H1 (cell line): ENCODE measurements at regions not wholly inside any gene's neighbourhood (a gene's known extent, or its start where the extent isn't known, plus 50 kb on each side); places are given as distances from the start of the nearest gene placed in this dataset.

Source experiments
- CTCF ChIA-PET: fragments of 300-600 bp; sonication (Branson Sonifier 250); formaldehyde crosslinking; loops from one replicate; lab custom pipeline; 2021; ENCODE audit not compliant: partially characterized antibody; lab: Charles Lee
- POLR2A ChIA-PET: fragments of 300-600 bp; sonication (Branson Sonifier 250); formaldehyde crosslinking; loops from one replicate; lab custom pipeline; 2021; ENCODE audit warnings: inconsistent platforms; ENCODE audit not compliant: partially characterized antibody; lab: Charles Lee
- DNase-seq, 2 experiments: peaks; one replicate each; pipeline versions ENCODE4 v3.0.0 to v3.0.0-alpha.2; 2010 to 2022; ENCODE audit warnings: low spot score in 2 of 2, low read depth in 1 of 2, mixed read lengths in 1 of 2
- FAIRE-seq: peaks from 2 replicates; lab custom pipeline; 2011; peaks lifted over from hg19 to GRCh38; lab: Jason Lieb, UNC
- H2AFZ ChIP-seq: 2 replicates; pipeline ENCODE4 v1.8.1; 2012; ENCODE audit warnings: low read length, inconsistent platforms
- H2AK5ac ChIP-seq: 2 replicates; pipeline ENCODE4 v1.6.1; 2013; ENCODE audit warnings: low read depth, low read length
- H2BK120ac ChIP-seq: replicated peaks from 2 replicates; pipeline ENCODE3; 2013; ENCODE audit warnings: low read depth, low read length, inconsistent platforms
- H2BK12ac ChIP-seq: 2 replicates; pipeline ENCODE4 v1.6.1; 2013; ENCODE audit warnings: low read depth, low read length
- H2BK15ac ChIP-seq: 2 replicates; pipeline ENCODE4 v1.6.1; 2013; ENCODE audit warnings: low read length
- H2BK20ac ChIP-seq: 2 replicates; pipeline ENCODE4 v1.6.1; 2013; ENCODE audit warnings: low read length
- H2BK5ac ChIP-seq: 2 replicates; pipeline ENCODE4 v1.6.1; 2013; ENCODE audit warnings: low read depth, low read length
- H3K14ac ChIP-seq: 2 replicates; pipeline ENCODE4 v1.6.1; 2013; ENCODE audit warnings: inconsistent platforms; ENCODE audit not compliant: insufficient read length
- H3K18ac ChIP-seq: 2 replicates; pipeline ENCODE4 v1.6.1; 2013; ENCODE audit warnings: low read length; ENCODE audit errors: extremely low read depth
- H3K23ac ChIP-seq: 2 replicates; pipeline ENCODE4 v1.6.1; 2013; ENCODE audit warnings: inconsistent platforms; ENCODE audit not compliant: insufficient read length
- H3K23me2 ChIP-seq: 2 replicates; pipeline ENCODE4 v1.6.1; 2013; ENCODE audit warnings: low read depth, low read length
- H3K27ac ChIP-seq: 2 replicates; pipeline ENCODE4 v1.6.1; 2011; ENCODE audit warnings: low read depth, low read length, inconsistent platforms
- H3K27me3 ChIP-seq, 4 experiments: replicated peaks in 1 of 4; 1 replicate in 1 of 4; 2 replicates in 3 of 4; pipeline versions ENCODE4 v1.6.1 to v1.8.1; 2011 to 2013; ENCODE audit warnings: low read length in 3 of 4, mild to moderate bottlenecking in 3 of 4, inconsistent platforms in 2 of 4, mixed read lengths in 2 of 4, moderate library complexity in 1 of 4; ENCODE audit not compliant: control insufficient read depth in 3 of 4, insufficient read depth in 3 of 4; ENCODE audit errors: extremely low read depth in 1 of 4
- H3K36me3 ChIP-seq, 4 experiments: 2 replicates each; pipeline versions ENCODE4 v1.6.1 to v1.8.1; 2011 to 2013; ENCODE audit warnings: mild to moderate bottlenecking in 4 of 4, low read length in 3 of 4, moderate library complexity in 2 of 4, control low read depth in 1 of 4, inconsistent platforms in 1 of 4; ENCODE audit not compliant: insufficient read depth in 4 of 4, control insufficient read depth in 2 of 4
- H3K4ac ChIP-seq: replicated peaks from 2 replicates; pipeline ENCODE3; 2013; ENCODE audit warnings: low read length, low read depth, mixed read lengths, inconsistent platforms; ENCODE audit not compliant: insufficient read length
- H3K4me1 ChIP-seq, 4 experiments: replicated peaks in 1 of 4; 1 replicate in 1 of 4; 2 replicates in 3 of 4; pipeline versions ENCODE4 v1.6.1 to v1.8.1; 2011 to 2013; ENCODE audit warnings: low read length in 3 of 4, inconsistent platforms in 2 of 4, mixed read lengths in 1 of 4; ENCODE audit not compliant: insufficient read depth in 4 of 4, control insufficient read depth in 3 of 4
- H3K4me2 ChIP-seq, 2 experiments: 2 replicates each; pipeline versions ENCODE4 v1.6.1 to v1.8.1; 2011 to 2013; ENCODE audit warnings: low read depth in 2 of 2, low read length in 2 of 2, control low read depth in 1 of 2, inconsistent platforms in 1 of 2, mild to moderate bottlenecking in 1 of 2; ENCODE audit not compliant: insufficient read depth in 1 of 2
- H3K4me3 ChIP-seq, 4 experiments: fragments of 200-600, 300-600 bp in 1 of 4; sonication (generic), shearing (Covaris generic), sonication (Bioruptor Twin) in 1 of 4; 2 replicates each; pipeline versions ENCODE4 v1.5.1 to v1.8.1; 2011 to 2016; ENCODE audit warnings: low read length in 4 of 4, low read depth in 3 of 4, control low read depth in 2 of 4, inconsistent platforms in 2 of 4, mild to moderate bottlenecking in 2 of 4, mixed read lengths in 1 of 4, moderate library complexity in 1 of 4; ENCODE audit not compliant: insufficient read depth in 2 of 4; ENCODE audit errors: extremely low read depth in 1 of 4
- H3K56ac ChIP-seq: replicated peaks from 2 replicates; pipeline ENCODE3; 2013; ENCODE audit warnings: low read depth, mild to moderate bottlenecking, mixed read lengths, low read length, inconsistent platforms; ENCODE audit not compliant: insufficient read length
- H3K79me1 ChIP-seq: 2 replicates; pipeline ENCODE4 v1.6.1; 2013; ENCODE audit warnings: low read depth, low read length, control low read depth
- H3K79me2 ChIP-seq, 2 experiments: 2 replicates each; pipeline versions ENCODE4 v1.6.1 to v1.8.1; 2012 to 2013; ENCODE audit warnings: low read length in 2 of 2, mild to moderate bottlenecking in 2 of 2, inconsistent platforms in 1 of 2; ENCODE audit not compliant: insufficient read depth in 2 of 2, control insufficient read depth in 1 of 2
- H3K9ac ChIP-seq, 4 experiments: replicated peaks in 1 of 4; 1 replicate in 1 of 4; 2 replicates in 3 of 4; pipeline versions ENCODE4 v1.6.1 to v1.8.1; 2011 to 2013; ENCODE audit warnings: low read depth in 3 of 4, low read length in 3 of 4, control low read depth in 2 of 4, mild to moderate bottlenecking in 2 of 4, moderate library complexity in 2 of 4, inconsistent platforms in 1 of 4; ENCODE audit errors: extremely low read depth in 1 of 4
- H3K9me3 ChIP-seq, 2 experiments: 2 replicates each; pipeline versions ENCODE4 v1.6.1 to v1.8.1; 2012 to 2013; ENCODE audit warnings: mild to moderate bottlenecking in 2 of 2, moderate library complexity in 2 of 2, control low read depth in 1 of 2, inconsistent platforms in 1 of 2, low read depth in 1 of 2, low read length in 1 of 2, mixed read lengths in 1 of 2; ENCODE audit not compliant: insufficient read depth in 2 of 2
- H4K20me1 ChIP-seq, 2 experiments: replicated peaks in 1 of 2; 2 replicates each; pipeline versions ENCODE3 to v1.8.1; 2011 to 2013; ENCODE audit warnings: inconsistent platforms in 2 of 2, low read length in 2 of 2, mild to moderate bottlenecking in 1 of 2; ENCODE audit not compliant: insufficient read depth in 2 of 2, control insufficient read depth in 1 of 2
- H4K5ac ChIP-seq: 2 replicates; pipeline ENCODE4 v1.6.1; 2013; ENCODE audit warnings: low read length, low read depth, mixed read lengths, inconsistent platforms; ENCODE audit not compliant: insufficient read length
- H4K8ac ChIP-seq: 2 replicates; pipeline ENCODE4 v1.8.0; 2013; ENCODE audit warnings: mild to moderate bottlenecking, moderate library complexity, low read length, inconsistent platforms; ENCODE audit not compliant: insufficient read depth; ENCODE audit errors: extremely low read depth
- H4K91ac ChIP-seq: replicated peaks from 2 replicates; pipeline ENCODE3; 2013; ENCODE audit warnings: low read length, mixed read lengths, inconsistent platforms; ENCODE audit not compliant: insufficient read length
- CBX8 ChIP-seq: fragments of 300-800, 300-1000 bp; sonication (generic); IDR thresholded peaks from 2 replicates; pipeline ENCODE4 v1.7.1; 2016; ENCODE audit warnings: low read depth, low read length, borderline replicate concordance
- CTCF ChIP-seq, 3 experiments: IDR thresholded peaks; 1 replicate in 2 of 3; 2 replicates in 1 of 3; pipeline versions ENCODE4 v1.5.1 to v1.6.1; 2011; ENCODE audit warnings: low read length in 3 of 3, mild to moderate bottlenecking in 3 of 3, inconsistent platforms in 2 of 3, low read depth in 1 of 3, moderate library complexity in 1 of 3; ENCODE audit not compliant: insufficient read depth in 1 of 3; ENCODE audit errors: control extremely low read depth in 1 of 3
- E2F6 ChIP-seq: IDR thresholded peaks from 2 replicates; pipeline ENCODE4 v1.6.1; 2012; ENCODE audit warnings: inconsistent platforms
- FOSL1 ChIP-seq: IDR thresholded peaks from 2 replicates; pipeline ENCODE4 v1.6.1; 2011; ENCODE audit warnings: mild to moderate bottlenecking, low read depth, low read length, moderate library complexity; ENCODE audit not compliant: insufficient read depth
- MAX ChIP-seq: IDR thresholded peaks from 2 replicates; pipeline ENCODE4 v1.6.1; 2012; ENCODE audit warnings: inconsistent platforms
- PHF8 ChIP-seq: fragments of 200-600 bp; sonication (generic); conservative IDR thresholded peaks from 2 replicates; pipeline ENCODE4 v1.7.1; 2012; ENCODE audit warnings: low read depth, mild to moderate bottlenecking, inconsistent platforms, low read length, moderate library complexity
- RXRA ChIP-seq: IDR thresholded peaks from 2 replicates; pipeline ENCODE4 v1.6.1; 2011; ENCODE audit warnings: low read depth, mild to moderate bottlenecking, low read length, moderate library complexity; ENCODE audit not compliant: insufficient read depth
- SIX5 ChIP-seq: IDR thresholded peaks from 2 replicates; pipeline ENCODE4 v1.6.1; 2011; ENCODE audit warnings: mild to moderate bottlenecking, low read depth, low read length
- YY1 ChIP-seq: IDR thresholded peaks from 2 replicates; pipeline ENCODE4 v1.6.1; 2011; ENCODE audit warnings: low read depth, mild to moderate bottlenecking, low read length
- WGBS, 2 experiments: shearing (Covaris generic) in 1 of 2; methylation state at CpG; one replicate each; pipeline versions ENCODE4 v1.1.6 to v1.1.7; 2013 to 2015; ENCODE audit warnings: low lambda C conversion rate in 2 of 2, mixed read lengths in 2 of 2, inconsistent platforms in 1 of 2, low coverage in 1 of 2, missing lambda C conversion rate in 1 of 2; ENCODE audit not compliant: insufficient replicate concordance in 2 of 2, insufficient coverage in 1 of 2, insufficient read length in 1 of 2; ENCODE audit errors: extremely low coverage in 1 of 2, missing lambda C conversion rate in 1 of 2; 5-methylcytosine and 5-hydroxymethylcytosine counted together

GRCh38 chr21:35853321-35854239 is 206.7 kb downstream of the SETD4 start:
- Histone ChIP-seq H3K27me3 (no peaks in the 10 kb centered on the region), H3K23ac (no peak overlapping the region), H3K9ac (no peak overlapping the region), H3K9me3 (no peaks in the 10 kb centered on the region), H3K4me3 (no peak overlapping the region), H3K56ac (no peak overlapping the region), H3K27ac (no peak overlapping the region), H3K79me1 (no peaks in the 10 kb centered on the region), H2BK15ac (no peak overlapping the region), H3K14ac (no peak overlapping the region), H3K23me2 (no peaks in the 10 kb centered on the region), H3K4ac (no peak overlapping the region), H4K8ac (no peak overlapping the region), H2BK120ac (no peak overlapping the region), H2AFZ (no peak overlapping the region), H3K4me1 (no peaks in the 10 kb centered on the region; a peak in 1 of 7 replicates), H2AK5ac (no peak overlapping the region), H3K36me3 (no peaks in the 10 kb centered on the region), H2BK12ac (no peak overlapping the region), H4K91ac (no peak overlapping the region), H4K5ac (no peak overlapping the region), H2BK5ac (no peak overlapping the region), H3K79me2 (no peaks in the 10 kb centered on the region), H3K18ac (no peak overlapping the region), H2BK20ac (no peak overlapping the region), H3K4me2 (no peak overlapping the region), H4K20me1 (no peaks in the 10 kb centered on the region)
- ChIA-PET CTCF (no interaction called here), POLR2A (no interaction called here)
- no peak for FAIRE-seq
- DNase-seq: no peak
- 89% methylated on average over 9 of the region's 9 CpGs; no CpG with 5 or more reads in 1 of the 2 experiments for WGBS, 2 experiments
- TF ChIP-seq E2F6 (no peak), FOSL1 (no peak), MAX (no peak), CTCF (IDR thresholded peaks at IDR 0.05; ENCODE audit: control extremely low read depth in 1 of 3, insufficient read depth in 1 of 3, low read depth in 1 of 3, low read length in 3 of 3) (no peak), RXRA (no peak), PHF8 (no peak), SIX5 (no peak), YY1 (no peak), CBX8 (no peak)
